CD4-positive, alpha-beta memory T cell (primary cell): ENCODE measurements at regions not wholly inside any gene's neighbourhood (a gene's known extent, or its start where the extent isn't known, plus 50 kb on each side); places are given as distances from the start of the nearest gene placed in this dataset.
"Not testable (repeated sequence)": the region's sequence is repeated elsewhere in the genome, so short reads cannot be mapped to it uniquely, and the experiment has no call there.

ENCODE experiments used
- CTCF ChIA-PET: fragments of 350-600 bp; sonication (Branson Sonifier 250); formaldehyde crosslinking; loops from one replicate; lab custom pipeline; 2021; ENCODE audit warnings: inconsistent platforms; ENCODE audit not compliant: partially characterized antibody; lab: Charles Lee
- POLR2A ChIA-PET: fragments of 350-600 bp; sonication (Branson Sonifier 250); formaldehyde crosslinking; loops from one replicate; lab custom pipeline; 2021; ENCODE audit not compliant: partially characterized antibody; lab: Charles Lee
- DNase-seq, 5 donors: peaks; one replicate each; pipeline versions ENCODE4 v3.0.0 to v3.0.0-alpha.2; 2020 to 2022; ENCODE audit warnings: mixed read lengths in 1 of 5
- H3K27ac ChIP-seq: one replicate; pipeline ENCODE4 v1.7.0; 2013; ENCODE audit warnings: low read depth, low read length
- H3K27me3 ChIP-seq: 2 replicates; pipeline ENCODE4 v1.7.0; 2013; ENCODE audit warnings: mild to moderate bottlenecking, low read length, moderate library complexity; ENCODE audit not compliant: insufficient read depth
- H3K36me3 ChIP-seq: 2 replicates; pipeline ENCODE4 v1.7.0; 2013; ENCODE audit warnings: mild to moderate bottlenecking, low read length, moderate library complexity; ENCODE audit not compliant: insufficient read depth
- H3K4me1 ChIP-seq: 2 replicates; pipeline ENCODE4 v1.7.0; 2013; ENCODE audit warnings: mild to moderate bottlenecking, low read length, moderate library complexity; ENCODE audit not compliant: insufficient read depth
- H3K4me3 ChIP-seq, 2 donors: one replicate each; pipeline ENCODE4 v1.7.0; 2013; ENCODE audit warnings: low read length in 2 of 2, mild to moderate bottlenecking in 1 of 2
- H3K9me3 ChIP-seq, 2 donors: one replicate each; pipeline ENCODE4 v1.7.0; 2013; ENCODE audit warnings: low read length in 2 of 2, control low read depth in 1 of 2; ENCODE audit not compliant: control insufficient read depth in 1 of 2
- H3K27ac Mint-ChIP-seq, 7 donors: one replicate each; pipeline ENCODE4 v1.8.0; 2020 to 2021; ENCODE audit warnings: mixed read lengths in 7 of 7, mild to moderate bottlenecking in 6 of 7, inconsistent platforms in 3 of 7, moderate library complexity in 3 of 7
- H3K27me3 Mint-ChIP-seq, 2 donors: one replicate each; pipeline ENCODE4 v1.8.0; 2020 to 2021; ENCODE audit warnings: mixed read lengths in 2 of 2
- H3K36me3 Mint-ChIP-seq, 2 donors: one replicate each; pipeline ENCODE4 v1.8.0; 2020 to 2021; ENCODE audit warnings: mixed read lengths in 2 of 2, inconsistent platforms in 1 of 2, mild to moderate bottlenecking in 1 of 2
- H3K4me1 Mint-ChIP-seq, 4 donors: one replicate each; pipeline ENCODE4 v1.8.0; 2020 to 2021; ENCODE audit warnings: mixed read lengths in 4 of 4, mild to moderate bottlenecking in 1 of 4
- H3K4me3 Mint-ChIP-seq, 8 donors: one replicate each; pipeline ENCODE4 v1.8.0; 2020 to 2021; ENCODE audit warnings: mixed read lengths in 8 of 8, mild to moderate bottlenecking in 7 of 8, moderate library complexity in 6 of 8, inconsistent platforms in 3 of 8
- H3K9me3 Mint-ChIP-seq, 8 donors: one replicate each; pipeline ENCODE4 v1.8.0; 2020 to 2021; ENCODE audit warnings: mixed read lengths in 8 of 8, mild to moderate bottlenecking in 5 of 8, inconsistent platforms in 3 of 8, moderate library complexity in 1 of 8
- intact Hi-C: fragments of 100-400 bp; cut with micrococcal nuclease; formaldehyde crosslinking; loops from one replicate; pipeline ENCODE4 v1.15.1; 2023

DNA sequence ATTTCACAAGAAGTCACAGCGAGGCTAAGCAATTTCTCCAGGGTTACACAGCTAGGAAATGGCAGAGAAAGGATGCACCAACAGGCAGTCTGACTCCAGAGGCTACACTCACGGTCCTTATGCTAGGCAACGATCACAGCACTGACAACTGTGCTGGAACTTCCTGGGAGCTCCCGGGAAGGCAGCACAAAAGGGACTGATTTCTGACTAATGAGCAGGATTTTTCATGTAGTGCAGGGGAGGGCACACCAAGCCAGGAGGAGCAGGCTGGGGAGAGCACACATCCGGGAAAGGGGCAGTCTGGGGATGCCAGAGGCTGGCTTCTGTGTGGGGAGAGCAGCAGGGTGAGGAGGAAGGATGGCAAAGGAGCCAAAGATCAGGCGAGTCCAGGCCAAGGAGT, 486.7 kb downstream of the OMA1 start:
- POLR2A ChIA-PET = no interaction called here
- Mint-ChIP-seq H3K9me3 (peaks cover 0 to 4% (median 0%) of the 10 kb centered on the region in 8 donors), H3K36me3 (no peaks in the 10 kb centered on the region), H3K4me3 (no peak overlapping the region), H3K27ac (no peak overlapping the region), H3K27me3 (peaks cover 0 to 1% of the 10 kb centered on the region in 2 donors), H3K4me1 (no peaks in the 10 kb centered on the region)
- Histone ChIP-seq H3K27me3 (no peaks in the 10 kb centered on the region), H3K4me1 (no peaks in the 10 kb centered on the region), H3K27ac (no peak overlapping the region), H3K4me3 (no peak overlapping the region), H3K36me3 (no peaks in the 10 kb centered on the region), H3K9me3 (no peaks in the 10 kb centered on the region)
- intact Hi-C loops = no loop called here
- CTCF ChIA-PET = no interaction called here
- no peak for DNase-seq

GRCh38 chr1:58058323-58058722, 488.2 kb downstream of the OMA1 start:
- no peak overlapping the region for H3K27ac ChIP-seq
- H3K9me3 Mint-ChIP-seq = peaks cover 0 to 4% (median 0%) of the 10 kb centered on the region in 8 donors
- H3K36me3 ChIP-seq = no peaks in the 10 kb centered on the region
- intact Hi-C loops = no loop called here
- DNase-seq = no peak
- ChIA-PET CTCF (no interaction called here), POLR2A (no interaction called here)
- no peaks in the 10 kb centered on the region for H3K27me3 ChIP-seq
- no peak overlapping the region for H3K27ac Mint-ChIP-seq
- no peaks in the 10 kb centered on the region for H3K4me1 ChIP-seq
- H3K36me3 Mint-ChIP-seq = no peaks in the 10 kb centered on the region
- H3K4me3 ChIP-seq = no peak overlapping the region
- no peaks in the 10 kb centered on the region for H3K4me1 Mint-ChIP-seq
- H3K4me3 Mint-ChIP-seq = no peak overlapping the region
- H3K27me3 Mint-ChIP-seq = peaks cover 0 to 1% of the 10 kb centered on the region in 2 donors
- no peaks in the 10 kb centered on the region for H3K9me3 ChIP-seq

- no peaks in the 10 kb centered on the region for H3K4me1 Mint-ChIP-seq
- ChIA-PET CTCF (no interaction called here), POLR2A (no interaction called here)
- Histone ChIP-seq H3K4me3 (no peak overlapping the region), H3K9me3 (no peaks in the 10 kb centered on the region), H3K36me3 (no peaks in the 10 kb centered on the region), H3K27me3 (no peaks in the 10 kb centered on the region), H3K27ac (no peak overlapping the region), H3K4me1 (no peaks in the 10 kb centered on the region)
- intact Hi-C loops = no loop called here
- no peak for DNase-seq
- no peak overlapping the region for H3K27ac Mint-ChIP-seq
- H3K9me3 Mint-ChIP-seq = peaks cover 0 to 4% (median 0%) of the 10 kb centered on the region in 8 donors
- H3K36me3 Mint-ChIP-seq = no peaks in the 10 kb centered on the region
- peaks cover 0 to 1% of the 10 kb centered on the region in 2 donors for H3K27me3 Mint-ChIP-seq
- H3K4me3 Mint-ChIP-seq = no peak overlapping the region
Observed at GRCh38 chr1:58057826-58058225, 488.7 kb downstream of the OMA1 start.

- H3K4me1 ChIP-seq, POLR2A ChIA-PET, intact Hi-C loops, H3K9me3 Mint-ChIP-seq, H3K4me3 Mint-ChIP-seq, H3K27ac Mint-ChIP-seq, H3K27me3 Mint-ChIP-seq, H3K36me3 Mint-ChIP-seq, H3K27me3 ChIP-seq, H3K27ac ChIP-seq, H3K9me3 ChIP-seq, DNase-seq, H3K4me3 ChIP-seq, H3K4me1 Mint-ChIP-seq, H3K36me3 ChIP-seq, CTCF ChIA-PET: not testable (repeated sequence)
Observed at GRCh38 chr1:58051187-58051586, 495.3 kb downstream of the OMA1 start.

DNA sequence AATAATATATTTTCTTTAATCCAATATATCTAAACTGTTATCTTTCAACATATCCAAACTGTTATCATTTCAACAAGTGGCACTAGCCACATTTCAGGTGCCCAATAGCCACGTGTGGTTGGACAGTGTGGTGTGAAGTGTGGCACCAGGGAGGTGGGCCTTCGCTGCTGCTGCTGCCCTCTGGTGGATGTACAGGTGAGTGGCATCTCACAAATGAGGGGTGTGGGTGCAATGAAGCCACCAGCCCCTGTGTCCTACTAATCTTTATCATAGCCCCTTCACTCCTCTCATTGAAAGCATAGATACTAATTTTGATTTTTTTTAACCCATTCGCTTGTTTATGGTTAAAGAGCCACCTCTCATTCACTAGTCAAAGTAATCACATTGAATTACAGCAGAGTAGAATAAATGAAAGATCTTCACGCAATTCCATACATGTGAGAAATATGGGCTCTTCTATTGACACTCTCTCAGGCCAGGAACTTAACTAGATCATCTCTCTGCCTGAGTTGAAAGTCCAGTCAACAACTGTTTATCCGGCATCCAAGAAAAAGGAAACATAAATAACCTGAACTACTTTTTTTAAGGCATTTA, 499.2 kb downstream of the OMA1 start:
- no peaks in the 10 kb centered on the region for H3K4me1 ChIP-seq
- ChIA-PET POLR2A (no interaction called here), CTCF (interaction anchor here (0.9 to 1.4 kb wide), 2 partner anchors 33 to 1216 kb away, joined by 3 to 26 read pairs; no protein-coding TSS in a partner anchor)
- H3K36me3 ChIP-seq = no peaks in the 10 kb centered on the region
- no peaks in the 10 kb centered on the region for H3K27me3 ChIP-seq
- H3K4me3 Mint-ChIP-seq = no peak overlapping the region
- H3K9me3 Mint-ChIP-seq = no peaks in the 10 kb centered on the region
- no peaks in the 10 kb centered on the region for H3K27me3 Mint-ChIP-seq
- H3K36me3 Mint-ChIP-seq = no peaks in the 10 kb centered on the region
- intact Hi-C loops = no loop called here
- H3K27ac Mint-ChIP-seq = no peak overlapping the region
- no peak overlapping the region for H3K4me3 ChIP-seq
- no peak overlapping the region for H3K27ac ChIP-seq
- H3K4me1 Mint-ChIP-seq = no peaks in the 10 kb centered on the region
- no peaks in the 10 kb centered on the region for H3K9me3 ChIP-seq
- DNase-seq = peak in 3 of 5 donors; percentile 5 to 9 (median 8)

GRCh38 chr1:58045094-58045705, 501.3 kb downstream of the OMA1 start:
- H3K27me3 ChIP-seq = no peaks in the 10 kb centered on the region
- intact Hi-C loops = no loop called here
- Mint-ChIP-seq H3K27me3 (peaks cover 0 to 2% of the 10 kb centered on the region in 2 donors), H3K4me1 (no peaks in the 10 kb centered on the region), H3K9me3 (peaks cover 0 to 4% (median 0%) of the 10 kb centered on the region in 8 donors), H3K27ac (no peak overlapping the region), H3K4me3 (no peak overlapping the region), H3K36me3 (no peaks in the 10 kb centered on the region)
- H3K27ac ChIP-seq = no peak overlapping the region
- ChIA-PET CTCF (interaction anchor here (1.1 kb wide), 1 partner anchor 1213 kb away, joined by 4 read pairs; no protein-coding TSS in a partner anchor), POLR2A (no interaction called here)
- no peaks in the 10 kb centered on the region for H3K36me3 ChIP-seq
- DNase-seq = no peak
- H3K9me3 ChIP-seq = no peaks in the 10 kb centered on the region
- no peaks in the 10 kb centered on the region for H3K4me1 ChIP-seq
- H3K4me3 ChIP-seq = no peak overlapping the region

DNA sequence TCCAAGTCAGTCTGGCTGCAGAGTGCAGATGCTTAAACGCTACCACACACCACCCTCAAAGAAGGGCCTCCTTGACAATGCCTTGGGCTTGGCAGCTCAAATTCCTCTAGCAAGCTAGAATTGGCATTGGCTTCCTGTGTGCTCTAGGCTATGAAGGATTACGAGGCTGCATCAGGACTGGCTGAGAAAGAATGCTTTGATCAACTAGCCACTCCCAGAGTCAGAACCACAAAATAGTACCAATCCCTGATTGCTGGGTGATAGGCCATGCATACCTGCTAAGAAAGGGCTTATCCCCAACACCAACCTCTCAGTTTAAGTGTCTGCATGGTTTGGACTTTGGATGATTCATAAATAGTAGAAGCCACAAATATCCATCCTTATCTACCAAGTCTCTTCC, 504.9 kb downstream of the OMA1 start:
- Histone ChIP-seq H3K4me1 (no peaks in the 10 kb centered on the region), H3K36me3 (no peaks in the 10 kb centered on the region), H3K9me3 (no peaks in the 10 kb centered on the region), H3K4me3 (no peak overlapping the region), H3K27ac (no peak overlapping the region), H3K27me3 (no peaks in the 10 kb centered on the region)
- intact Hi-C loops = no loop called here
- CTCF ChIA-PET = interaction anchor here (1.0 kb wide), 1 partner anchor 1210 kb away, joined by 3 read pairs; no protein-coding TSS in a partner anchor
- POLR2A ChIA-PET = no interaction called here
- Mint-ChIP-seq H3K9me3 (peaks cover 0 to 4% (median 0%) of the 10 kb centered on the region in 8 donors), H3K27ac (no peak overlapping the region), H3K4me3 (no peak overlapping the region), H3K27me3 (peaks cover 1 to 3% of the 10 kb centered on the region in 2 donors), H3K4me1 (no peaks in the 10 kb centered on the region), H3K36me3 (no peaks in the 10 kb centered on the region)
- DNase-seq = no peak
